NCI-H748 treated with DMSO at 0.1 percent for 48 hours (cell line): ENCODE measurements at regions not wholly inside any gene's neighbourhood (a gene's known extent, or its start where the extent isn't known, plus 50 kb on each side); places are given as distances from the start of the nearest gene placed in this dataset.

ENCODE experiments used
- DNase-seq: peaks from one replicate; lab custom pipeline; 2025; lab: John Stamatoyannopoulos, UW

DNA sequence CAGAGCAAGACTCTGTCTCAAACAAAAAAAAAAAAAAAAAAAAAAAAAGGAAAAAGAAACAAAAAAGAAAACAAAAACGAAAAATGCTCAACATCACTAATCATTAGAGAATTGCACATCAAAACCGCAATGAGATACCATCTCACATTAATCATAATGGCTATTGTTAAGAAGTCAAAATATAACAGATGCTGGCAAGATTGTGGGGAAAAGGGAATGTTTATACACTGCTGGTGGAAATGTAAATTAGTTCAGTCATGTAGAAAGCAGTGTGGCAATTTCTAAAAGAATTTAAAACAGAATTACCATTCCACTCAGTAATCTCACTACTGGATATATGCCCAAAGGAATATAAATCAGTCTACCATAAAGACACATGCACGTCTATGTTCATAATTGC, 50.4 kb upstream of the PRR16 start:
- no peak for DNase-seq
